Breast epithelium (tissue), 4 donors: ENCODE measurements at regions not wholly inside any gene's neighbourhood (a gene's known extent, or its start where the extent isn't known, plus 50 kb on each side); places are given as distances from the start of the nearest gene placed in this dataset.

Source experiments
- DNase-seq, 2 donors: peaks; one replicate each; pipeline ENCODE4 v3.0.0-alpha.2; 2019; ENCODE audit warnings: low spot score in 2 of 2
- H3K27ac ChIP-seq, 2 donors: fragments of 200-600 bp; sonication (generic) in 1 of 2; one replicate each; pipeline ENCODE4 v1.5.1; 2016 to 2019; ENCODE audit warnings: mild to moderate bottlenecking in 1 of 2
- H3K27me3 ChIP-seq, 2 donors: fragments of 200-600 bp; sonication (generic) in 1 of 2; one replicate each; pipeline versions ENCODE4 v1.5.1 to v1.6.0; 2017 to 2019; ENCODE audit warnings: control low read depth in 1 of 2, mild to moderate bottlenecking in 1 of 2
- H3K36me3 ChIP-seq: fragments of 200-600 bp; one replicate; pipeline ENCODE4 v1.5.1; 2019
- H3K4me1 ChIP-seq, 2 donors: fragments of 200-600 bp; sonication (generic); one replicate each; pipeline ENCODE4 v1.5.1; 2016 to 2019; ENCODE audit warnings: control low read depth in 1 of 2
- H3K4me3 ChIP-seq, 3 donors: fragments of 200-600 bp; sonication (generic); 1 replicate in 2 of 3; 2 replicates in 1 of 3; pipeline ENCODE4 v1.5.1; 2016 to 2019; ENCODE audit warnings: mild to moderate bottlenecking in 3 of 3, moderate library complexity in 2 of 3
- H3K9me3 ChIP-seq, 2 donors: fragments of 200-600 bp; sonication (generic) in 1 of 2; one replicate each; pipeline ENCODE4 v1.5.1; 2016 to 2019; ENCODE audit warnings: control low read depth in 1 of 2
- POLR2A ChIP-seq: fragments of 450-650 bp; IDR thresholded peaks from one replicate; pipeline ENCODE4 v1.6.1; 2016; ENCODE audit warnings: antibody characterized with exemption, mild to moderate bottlenecking, moderate library complexity
- POLR2AphosphoS5 ChIP-seq, 3 donors: sonication (generic); formaldehyde crosslinking; IDR thresholded peaks; one replicate each; pipeline ENCODE4 v1.6.1; 2017; ENCODE audit warnings: antibody characterized with exemption in 3 of 3
- intact Hi-C: fragments of 100-400 bp; cut with DNase I; formaldehyde crosslinking; loops from one replicate; pipeline ENCODE4 v1.15.1; 2023; ENCODE audit warnings: low total_unique reads
- TF ChIP-seq, protein P1 (sequence below), 3 donors: fragments of 450-650 bp; IDR thresholded peaks; one replicate each; pipeline ENCODE4 v1.5.1; 2016 to 2017; ENCODE audit warnings: antibody characterized with exemption in 3 of 3, mild to moderate bottlenecking in 3 of 3, moderate library complexity in 3 of 3

GRCh38 chr7:79612903-79613302 is 159.4 kb upstream of the MAGI2 start:
- no peaks in the 10 kb centered on the region for H3K27me3 ChIP-seq
- TF ChIP-seq POLR2A (no peak), POLR2AphosphoS5 (IDR thresholded peaks at IDR 0.05) (no peak)
- TF ChIP-seq, protein P1, sequence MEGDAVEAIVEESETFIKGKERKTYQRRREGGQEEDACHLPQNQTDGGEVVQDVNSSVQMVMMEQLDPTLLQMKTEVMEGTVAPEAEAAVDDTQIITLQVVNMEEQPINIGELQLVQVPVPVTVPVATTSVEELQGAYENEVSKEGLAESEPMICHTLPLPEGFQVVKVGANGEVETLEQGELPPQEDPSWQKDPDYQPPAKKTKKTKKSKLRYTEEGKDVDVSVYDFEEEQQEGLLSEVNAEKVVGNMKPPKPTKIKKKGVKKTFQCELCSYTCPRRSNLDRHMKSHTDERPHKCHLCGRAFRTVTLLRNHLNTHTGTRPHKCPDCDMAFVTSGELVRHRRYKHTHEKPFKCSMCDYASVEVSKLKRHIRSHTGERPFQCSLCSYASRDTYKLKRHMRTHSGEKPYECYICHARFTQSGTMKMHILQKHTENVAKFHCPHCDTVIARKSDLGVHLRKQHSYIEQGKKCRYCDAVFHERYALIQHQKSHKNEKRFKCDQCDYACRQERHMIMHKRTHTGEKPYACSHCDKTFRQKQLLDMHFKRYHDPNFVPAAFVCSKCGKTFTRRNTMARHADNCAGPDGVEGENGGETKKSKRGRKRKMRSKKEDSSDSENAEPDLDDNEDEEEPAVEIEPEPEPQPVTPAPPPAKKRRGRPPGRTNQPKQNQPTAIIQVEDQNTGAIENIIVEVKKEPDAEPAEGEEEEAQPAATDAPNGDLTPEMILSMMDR (IDR thresholded peaks at IDR 0.05) = no peak
- H3K36me3 ChIP-seq = no peaks in the 10 kb centered on the region
- intact Hi-C loops = no loop called here
- H3K4me3 ChIP-seq = no peak overlapping the region
- H3K9me3 ChIP-seq = no peaks in the 10 kb centered on the region
- H3K27ac ChIP-seq = no peak overlapping the region
- H3K4me1 ChIP-seq = no peaks in the 10 kb centered on the region
- no peak for DNase-seq

DNA sequence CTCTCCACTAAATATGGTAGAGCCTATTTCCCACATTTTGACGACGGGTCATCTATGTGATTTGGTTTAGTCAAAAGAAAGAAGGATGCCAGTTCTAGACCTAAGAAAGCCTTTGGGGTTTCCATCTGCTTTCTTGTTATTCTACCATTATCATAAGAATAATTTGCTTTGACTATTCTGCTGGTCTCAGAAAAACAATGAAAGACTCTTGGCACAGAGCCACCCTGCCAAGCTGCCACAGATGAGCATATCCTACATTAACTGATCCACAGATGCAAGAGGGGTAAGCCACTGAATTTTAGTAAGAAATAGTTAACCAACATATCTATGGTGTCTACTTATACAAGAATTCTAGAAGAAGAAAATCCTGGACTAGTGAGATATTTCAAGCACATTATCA is 158.6 kb upstream of the MAGI2 start:
- no peak overlapping the region for H3K27ac ChIP-seq
- intact Hi-C loops = no loop called here
- no peaks in the 10 kb centered on the region for H3K27me3 ChIP-seq
- H3K9me3 ChIP-seq = no peaks in the 10 kb centered on the region
- TF ChIP-seq POLR2AphosphoS5 (IDR thresholded peaks at IDR 0.05) (no peak), POLR2A (no peak)
- TF ChIP-seq, protein P1 (IDR thresholded peaks at IDR 0.05) = no peak
- H3K4me1 ChIP-seq = no peaks in the 10 kb centered on the region
- DNase-seq = no peak
- no peak overlapping the region for H3K4me3 ChIP-seq
- H3K36me3 ChIP-seq = no peaks in the 10 kb centered on the region

DNA sequence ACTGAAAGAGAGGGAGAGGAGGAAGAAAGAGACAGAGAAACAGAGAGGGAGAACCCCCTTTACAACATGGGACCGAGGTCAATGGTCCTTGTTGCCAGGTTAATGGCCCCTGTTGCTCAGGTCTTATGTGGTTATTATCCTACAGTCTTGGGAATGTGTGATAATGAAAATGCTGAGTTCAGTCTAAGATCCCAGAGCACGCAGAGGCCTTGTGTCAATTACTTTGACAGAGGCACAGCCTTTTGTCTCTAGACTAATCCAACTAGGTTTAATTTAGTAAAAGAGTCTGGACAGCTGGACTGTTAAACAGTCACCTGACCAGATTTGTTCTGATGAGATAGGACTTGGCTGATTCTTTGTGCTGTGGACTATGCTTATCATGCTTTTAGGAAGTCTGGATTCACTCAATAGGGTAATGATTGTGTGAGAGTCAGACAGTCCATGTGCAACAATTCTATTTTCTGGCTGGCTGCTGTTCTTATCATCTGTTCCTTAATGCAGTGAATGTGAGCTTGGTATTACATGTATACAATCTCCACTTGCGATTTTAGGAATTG is 157.4 kb upstream of the MAGI2 start:
- intact Hi-C loops = no loop called here
- no peak for TF ChIP-seq POLR2AphosphoS5 (IDR thresholded peaks at IDR 0.05)
- TF ChIP-seq POLR2A = no peak
- TF ChIP-seq, protein P1 (IDR thresholded peaks at IDR 0.05) = no peak
- Histone ChIP-seq H3K27me3 (no peaks in the 10 kb centered on the region), H3K36me3 (peaks cover 6% of the 10 kb centered on the region), H3K4me3 (no peak overlapping the region), H3K4me1 (no peaks in the 10 kb centered on the region), H3K9me3 (no peaks in the 10 kb centered on the region), H3K27ac (no peak overlapping the region)
- no peak for DNase-seq

DNA sequence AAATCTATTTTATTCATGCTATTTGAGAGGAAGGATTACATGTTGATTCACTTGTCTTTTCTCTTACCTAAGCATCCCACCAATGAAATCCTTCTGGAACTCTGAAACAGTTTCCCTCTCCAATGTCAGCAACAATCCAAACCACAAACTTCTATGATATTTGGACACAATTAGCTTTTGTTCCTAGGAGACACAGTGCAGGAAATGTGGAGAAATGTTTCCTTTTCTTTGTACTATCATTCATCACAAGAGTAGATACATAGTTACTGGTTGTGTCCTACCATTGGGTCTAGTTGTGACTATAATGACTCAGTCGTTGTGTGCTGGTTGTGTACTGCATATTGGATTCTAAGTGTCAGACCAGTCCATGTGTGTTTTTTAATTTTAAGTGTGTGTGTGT is 156.8 kb upstream of the MAGI2 start:
- Histone ChIP-seq H3K4me1 (no peaks in the 10 kb centered on the region), H3K9me3 (no peaks in the 10 kb centered on the region), H3K27me3 (no peaks in the 10 kb centered on the region), H3K27ac (no peak overlapping the region), H3K36me3 (peaks cover 7% of the 10 kb centered on the region), H3K4me3 (no peak overlapping the region)
- intact Hi-C loops = no loop called here
- TF ChIP-seq, protein P1 (IDR thresholded peaks at IDR 0.05) = no peak
- TF ChIP-seq POLR2AphosphoS5 (IDR thresholded peaks at IDR 0.05) (no peak), POLR2A (no peak)
- no peak for DNase-seq

GRCh38 chr7:79608005-79608404 is 154.5 kb upstream of the MAGI2 start:
- Histone ChIP-seq H3K27ac (no peak overlapping the region), H3K9me3 (no peaks in the 10 kb centered on the region), H3K4me1 (no peaks in the 10 kb centered on the region), H3K27me3 (no peaks in the 10 kb centered on the region), H3K4me3 (no peak overlapping the region), H3K36me3 (peaks cover 7% of the 10 kb centered on the region)
- intact Hi-C loops = no loop called here
- TF ChIP-seq, protein P1 (IDR thresholded peaks at IDR 0.05) = no peak
- TF ChIP-seq POLR2AphosphoS5 (IDR thresholded peaks at IDR 0.05) (no peak), POLR2A (no peak)
- DNase-seq = no peak
